ENCODE measurements at regions not wholly inside any gene's neighbourhood (a gene's known extent, or its start where the extent isn't known, plus 50 kb on each side); places are given as distances from the start of the nearest gene placed in this dataset.

DNA sequence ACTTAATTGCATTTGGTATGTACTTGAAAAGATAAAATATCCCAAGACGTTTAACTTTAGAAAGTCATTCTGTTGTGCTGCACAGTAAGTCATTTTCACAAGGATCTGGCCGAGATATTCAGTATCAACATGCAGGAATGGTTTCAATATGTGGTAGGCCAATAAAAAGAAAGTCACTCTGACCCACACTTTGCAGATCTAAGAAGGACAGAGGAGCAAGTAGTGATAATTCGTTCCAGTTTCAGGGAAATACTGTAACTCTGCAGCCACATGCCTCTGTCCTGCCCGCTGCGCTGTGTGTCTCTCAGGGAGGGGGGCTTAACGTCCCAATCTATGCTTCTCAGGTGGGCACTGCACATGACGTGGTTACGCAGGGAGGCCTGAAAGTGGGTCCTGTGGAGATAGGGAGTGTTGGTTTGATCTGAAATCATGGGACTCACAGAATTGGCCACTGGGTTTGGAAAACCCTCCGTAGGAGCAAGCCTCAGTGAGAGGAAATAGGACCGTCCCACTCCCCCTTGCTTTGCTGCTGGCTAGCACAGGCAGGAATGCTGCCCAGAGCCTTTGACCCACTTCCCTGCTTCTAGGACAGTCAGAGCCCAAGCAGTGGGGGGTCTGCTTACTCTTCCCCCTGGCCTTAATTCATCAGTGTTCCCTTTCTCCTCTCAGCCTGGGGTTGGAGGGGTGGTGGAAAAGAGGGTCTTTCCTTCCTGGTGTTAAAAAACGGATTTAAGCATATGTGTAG is 314.7 kb upstream of the SPRED2 start:
- TF ChIP-seq, protein P1, sequence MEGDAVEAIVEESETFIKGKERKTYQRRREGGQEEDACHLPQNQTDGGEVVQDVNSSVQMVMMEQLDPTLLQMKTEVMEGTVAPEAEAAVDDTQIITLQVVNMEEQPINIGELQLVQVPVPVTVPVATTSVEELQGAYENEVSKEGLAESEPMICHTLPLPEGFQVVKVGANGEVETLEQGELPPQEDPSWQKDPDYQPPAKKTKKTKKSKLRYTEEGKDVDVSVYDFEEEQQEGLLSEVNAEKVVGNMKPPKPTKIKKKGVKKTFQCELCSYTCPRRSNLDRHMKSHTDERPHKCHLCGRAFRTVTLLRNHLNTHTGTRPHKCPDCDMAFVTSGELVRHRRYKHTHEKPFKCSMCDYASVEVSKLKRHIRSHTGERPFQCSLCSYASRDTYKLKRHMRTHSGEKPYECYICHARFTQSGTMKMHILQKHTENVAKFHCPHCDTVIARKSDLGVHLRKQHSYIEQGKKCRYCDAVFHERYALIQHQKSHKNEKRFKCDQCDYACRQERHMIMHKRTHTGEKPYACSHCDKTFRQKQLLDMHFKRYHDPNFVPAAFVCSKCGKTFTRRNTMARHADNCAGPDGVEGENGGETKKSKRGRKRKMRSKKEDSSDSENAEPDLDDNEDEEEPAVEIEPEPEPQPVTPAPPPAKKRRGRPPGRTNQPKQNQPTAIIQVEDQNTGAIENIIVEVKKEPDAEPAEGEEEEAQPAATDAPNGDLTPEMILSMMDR (IDR thresholded peaks at IDR 0.05): no peak
- Histone ChIP-seq H3K4me1 (ENCODE audit: control insufficient read depth in 1 of 2, insufficient read depth in 1 of 2, low read depth in 1 of 2, low read length in 1 of 2) (no peaks in the 10 kb centered on the region), H3K27ac (no peak overlapping the region), H3K9me3 (no peaks in the 10 kb centered on the region), H3K4me3 (ENCODE audit: low read depth in 1 of 2, low read length in 1 of 2) (no peak overlapping the region), H3K27me3 (no peaks in the 10 kb centered on the region), H3K36me3 (no peaks in the 10 kb centered on the region)

DNA sequence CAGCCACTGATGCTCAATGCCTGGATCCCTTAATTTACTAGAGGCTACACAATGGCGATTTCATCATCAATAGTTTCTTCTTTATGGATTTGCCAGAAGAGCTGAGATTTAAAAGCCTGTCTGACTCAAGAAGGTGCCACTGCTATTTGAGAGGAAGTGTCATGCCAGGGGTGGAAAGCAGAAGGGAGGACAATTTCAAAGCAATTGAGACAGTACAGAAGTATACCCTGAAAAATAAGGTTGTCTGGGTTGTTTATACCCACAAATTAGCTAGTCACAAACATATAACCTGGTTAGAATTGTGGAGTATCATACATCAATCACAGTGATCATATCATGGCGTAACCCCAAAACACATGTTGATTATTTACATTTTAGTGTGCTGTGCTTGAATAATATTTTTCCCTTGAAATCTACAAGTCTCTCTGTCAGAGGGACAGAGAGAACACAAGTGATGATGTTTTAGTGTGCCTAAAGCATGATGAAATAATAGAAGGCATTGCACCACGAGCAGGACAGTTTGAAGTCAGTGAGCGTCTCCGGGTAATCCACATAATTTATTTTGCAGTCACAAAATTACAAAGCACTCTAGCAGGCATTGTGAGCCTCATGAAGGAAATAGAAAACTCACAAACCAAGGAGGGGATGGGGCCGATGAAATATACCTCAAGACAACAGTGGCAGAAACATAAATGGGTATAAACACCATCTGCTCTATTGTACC is 312.2 kb upstream of the SPRED2 start:
- H3K4me3 ChIP-seq (ENCODE audit: low read depth in 1 of 2, low read length in 1 of 2): no peak overlapping the region
- H3K36me3 ChIP-seq: no peaks in the 10 kb centered on the region
- H3K4me1 ChIP-seq (ENCODE audit: control insufficient read depth in 1 of 2, insufficient read depth in 1 of 2, low read depth in 1 of 2, low read length in 1 of 2): no peaks in the 10 kb centered on the region
- TF ChIP-seq, protein P1 (IDR thresholded peaks at IDR 0.05): no peak
- H3K27ac ChIP-seq: no peak overlapping the region
- H3K9me3 ChIP-seq: no peaks in the 10 kb centered on the region
- no peaks in the 10 kb centered on the region for H3K27me3 ChIP-seq

GRCh38 chr2:65742977-65743376 is 310.6 kb upstream of the SPRED2 start:
- no peaks in the 10 kb centered on the region for H3K4me1 ChIP-seq (ENCODE audit: control insufficient read depth in 1 of 2, insufficient read depth in 1 of 2, low read depth in 1 of 2, low read length in 1 of 2)
- no peaks in the 10 kb centered on the region for H3K9me3 ChIP-seq
- TF ChIP-seq, protein P1 (IDR thresholded peaks at IDR 0.05): no peak

GRCh38 chr2:65739927-65740326 is 307.5 kb upstream of the SPRED2 start:
- Histone ChIP-seq H3K36me3 (no peaks in the 10 kb centered on the region), H3K4me1 (ENCODE audit: control insufficient read depth in 1 of 2, insufficient read depth in 1 of 2, low read depth in 1 of 2, low read length in 1 of 2) (no peaks in the 10 kb centered on the region), H3K9me3 (no peaks in the 10 kb centered on the region), H3K27ac (no peak overlapping the region), H3K27me3 (no peaks in the 10 kb centered on the region), H3K4me3 (ENCODE audit: low read depth in 1 of 2, low read length in 1 of 2) (no peak overlapping the region)
- TF ChIP-seq, protein P1 (IDR thresholded peaks at IDR 0.05): no peak

More at GRCh38 chr2:65742977-65743376, 310.6 kb upstream of the SPRED2 start:
- H3K27me3 ChIP-seq: no peaks in the 10 kb centered on the region
- no peak overlapping the region for H3K27ac ChIP-seq
- H3K36me3 ChIP-seq: no peaks in the 10 kb centered on the region
- H3K4me3 ChIP-seq (ENCODE audit: low read depth in 1 of 2, low read length in 1 of 2): no peak overlapping the region

DNA sequence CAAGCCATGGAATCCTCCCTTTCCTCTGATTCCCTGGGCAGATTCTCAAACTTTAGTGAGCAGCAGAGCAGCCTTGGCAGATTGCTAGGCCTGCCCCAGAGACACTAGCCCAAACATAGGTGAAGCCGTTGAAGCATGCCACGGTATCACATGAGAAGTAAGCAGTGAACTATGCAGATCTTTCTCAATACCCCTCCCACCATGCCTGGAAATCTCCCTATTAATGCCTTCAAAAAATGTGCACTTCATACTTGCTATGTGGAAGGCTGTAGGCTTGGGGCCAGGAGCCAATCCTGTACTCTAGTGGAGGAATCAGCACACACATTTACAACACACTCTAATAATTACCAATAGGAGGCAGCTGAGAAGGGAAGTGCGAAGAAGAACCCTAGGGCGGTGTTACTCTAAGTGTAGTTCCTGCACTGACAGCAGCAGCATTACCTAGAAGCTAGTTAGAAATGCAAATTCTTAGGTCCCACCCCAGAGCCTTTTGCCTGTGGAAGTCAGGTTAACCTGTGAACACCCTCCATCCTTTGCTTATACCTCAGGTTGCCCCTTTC is 305.1 kb upstream of the SPRED2 start:
- H3K27ac ChIP-seq: no peak overlapping the region
- no peaks in the 10 kb centered on the region for H3K27me3 ChIP-seq
- H3K4me1 ChIP-seq (ENCODE audit: control insufficient read depth in 1 of 2, insufficient read depth in 1 of 2, low read depth in 1 of 2, low read length in 1 of 2): no peaks in the 10 kb centered on the region
- TF ChIP-seq, protein P1 (IDR thresholded peaks at IDR 0.05): no peak
- H3K9me3 ChIP-seq: no peaks in the 10 kb centered on the region
- no peaks in the 10 kb centered on the region for H3K36me3 ChIP-seq
- no peak overlapping the region for H3K4me3 ChIP-seq (ENCODE audit: low read depth in 1 of 2, low read length in 1 of 2)
